Breast epithelium (tissue), 3 donors: ENCODE measurements at regions not wholly inside any gene's neighbourhood (a gene's known extent, or its start where the extent isn't known, plus 50 kb on each side); places are given as distances from the start of the nearest gene placed in this dataset.

Experiments
- POLR2A ChIP-seq: fragments of 450-650 bp; IDR thresholded peaks from one replicate; pipeline ENCODE4 v1.6.1; 2016; ENCODE audit warnings: antibody characterized with exemption, mild to moderate bottlenecking, moderate library complexity
- POLR2AphosphoS5 ChIP-seq, 3 donors: sonication (generic); formaldehyde crosslinking; IDR thresholded peaks; one replicate each; pipeline ENCODE4 v1.6.1; 2017; ENCODE audit warnings: antibody characterized with exemption in 3 of 3

DNA sequence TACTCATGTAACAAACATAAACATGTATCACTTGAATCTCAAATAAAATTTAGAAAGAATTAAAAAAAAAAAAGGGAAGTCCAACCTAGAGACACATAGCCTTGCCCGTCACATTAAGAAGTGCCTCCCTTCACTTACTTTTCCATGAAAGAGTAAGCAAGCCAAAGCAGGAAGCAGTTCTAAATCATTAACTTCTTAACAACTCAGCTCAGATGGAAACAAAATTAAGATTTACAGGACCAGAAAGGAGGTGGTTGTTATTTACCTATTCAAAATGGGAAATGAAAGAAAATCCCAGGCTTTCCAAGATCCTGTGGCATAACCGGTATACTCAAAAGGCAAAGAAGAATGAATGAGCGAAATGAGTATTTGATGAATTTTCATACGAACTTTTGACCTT, 258.6 kb upstream of the DCN start:
- TF ChIP-seq POLR2AphosphoS5 (IDR thresholded peaks at IDR 0.05) = no peak
- no peak for TF ChIP-seq POLR2A
